LNCaP clone FGC (cell line): ENCODE measurements at regions not wholly inside any gene's neighbourhood (a gene's known extent, or its start where the extent isn't known, plus 50 kb on each side); places are given as distances from the start of the nearest gene placed in this dataset.
A peak's percentile ranks its signal among the peaks of the same experiment; 100 is the strongest.
"Not testable (repeated sequence)": the region's sequence is repeated elsewhere in the genome, so short reads cannot be mapped to it uniquely, and the experiment has no call there.

Experiments used
- DNase-seq: peaks from one replicate; pipeline ENCODE4 v3.0.0-alpha.2; 2011; ENCODE audit warnings: low read depth
- H3K4me3 ChIP-seq: 2 replicates; pipeline ENCODE4 v1.5.1; 2011; ENCODE audit warnings: mild to moderate bottlenecking, low read depth, low read length, control low read depth
- CTCF ChIP-seq: IDR thresholded peaks from 2 replicates; pipeline ENCODE4 v1.5.1; 2012; ENCODE audit warnings: mild to moderate bottlenecking; ENCODE audit not compliant: control insufficient read depth, insufficient read depth; ENCODE audit errors: extremely low read depth

- TF ChIP-seq CTCF: no peak
- DNase-seq: no peak
Observed at GRCh38 chr2:76009484-76009883, 298.8 kb upstream of the GCFC2 start.

GRCh38 chr2:76008001-76008702 lies 297.4 kb upstream of the GCFC2 start:
- TF ChIP-seq CTCF: no peak
- DNase-seq: peak; percentile 82
- H3K4me3 ChIP-seq: no peak overlapping the region

More at GRCh38 chr2:76009484-76009883, 298.8 kb upstream of the GCFC2 start:
- H3K4me3 ChIP-seq: no peak overlapping the region

GRCh38 chr2:76000425-76000824 lies 289.7 kb upstream of the GCFC2 start:
- no peak for TF ChIP-seq CTCF

GRCh38 chr2:75998451-75998850 lies 287.7 kb upstream of the GCFC2 start:
- no peak for TF ChIP-seq CTCF
- DNase-seq: no peak
- no peak overlapping the region for H3K4me3 ChIP-seq

More at GRCh38 chr2:76000425-76000824, 289.7 kb upstream of the GCFC2 start:
- no peak for DNase-seq
- H3K4me3 ChIP-seq: no peak overlapping the region

GRCh38 chr2:75994759-75995158 lies 284.0 kb upstream of the GCFC2 start:
- no peak overlapping the region for H3K4me3 ChIP-seq
- TF ChIP-seq CTCF: 0 out of 2 replicates have a peak, but pooled peaks have one; percentile 7
- DNase-seq: no peak

GRCh38 chr2:75988622-75989021 lies 277.9 kb upstream of the GCFC2 start:
- not testable (repeated sequence) for DNase-seq, H3K4me3 ChIP-seq

GRCh38 chr2:75986617-75987016 lies 275.9 kb upstream of the GCFC2 start:
- no peak overlapping the region for H3K4me3 ChIP-seq
- TF ChIP-seq CTCF: no peak
- DNase-seq: no peak
